HCT116 (cell line): ENCODE measurements at regions not wholly inside any gene's neighbourhood (a gene's known extent, or its start where the extent isn't known, plus 50 kb on each side); places are given as distances from the start of the nearest gene placed in this dataset.

Experiments
- ATAC-seq: fragments of 200-7000 bp; cut with Tn5 transposase; 2 replicates; pipeline ENCODE4 v1.9.1; 2020; ENCODE audit warnings: mild to moderate bottlenecking, moderate library complexity
- BruUV-seq: library from RNA; stranded (reverse); fragments of 400-500 nt; replicated peaks from 2 replicates; lab custom pipeline; 2021; lab: Mats Ljungman, UMichigan
- CTCF ChIA-PET: fragments of 300-600 bp; sonication (Branson Sonifier 250); formaldehyde crosslinking; loops from one replicate; lab custom pipeline; 2021; ENCODE audit warnings: antibody characterized with exemption; lab: Charles Lee
- POLR2A ChIA-PET: fragments of 300-600, 350-600 bp; sonication (Branson Sonifier 250); formaldehyde crosslinking; loops from one replicate; lab custom pipeline; 2021; ENCODE audit warnings: antibody characterized with exemption; lab: Charles Lee
- RAD21 ChIA-PET, 2 experiments: fragments of 300-600 bp; sonication (Branson Sonifier 250); formaldehyde crosslinking; loops; one replicate each; lab custom pipeline; 2023; ENCODE audit warnings: low total read pairs in 2 of 2; ENCODE audit not compliant: uncharacterized antibody in 2 of 2, unreplicated experiment in 2 of 2, low non-redundant PET in 1 of 2; lab: Charles Lee
- DNase-seq: peaks from one replicate; pipeline ENCODE4 v3.0.0-alpha.2; 2010; ENCODE audit warnings: low read depth, low spot score
- H2AFZ ChIP-seq: fragments of 200-600 bp; shearing (Covaris generic), sonication (generic); 2 replicates; pipeline ENCODE4 v1.6.1; 2017; ENCODE audit warnings: low read depth, mixed run types, mixed read lengths, antibody characterized with exemption, low read length; ENCODE audit not compliant: poor library complexity, severe bottlenecking
- H3K27ac ChIP-seq: 2 replicates; pipeline ENCODE4 v1.5.1; 2012; ENCODE audit warnings: low read depth, low read length
- H3K27me3 ChIP-seq: fragments of 200-600 bp; sonication (generic); 2 replicates; pipeline ENCODE4 v1.6.1; 2016; ENCODE audit warnings: mixed run types, low read length, mixed read lengths; ENCODE audit not compliant: insufficient read depth
- H3K36me3 ChIP-seq, 2 experiments: fragments of 200-500 bp in 1 of 2; fragments of 200-600 bp in 1 of 2; sonication (Bioruptor generic) in 1 of 2; sonication (generic) in 1 of 2; 2 replicates each; pipeline versions ENCODE4 v1.5.1 to v1.6.1; 2014 to 2016; ENCODE audit warnings: low read length in 2 of 2, inconsistent platforms in 1 of 2, mixed read lengths in 1 of 2, mixed run types in 1 of 2; ENCODE audit not compliant: insufficient read depth in 2 of 2, control insufficient read depth in 1 of 2
- H3K4me1 ChIP-seq, 2 experiments: fragments of 200-600 bp in 1 of 2; sonication (generic) in 1 of 2; 2 replicates each; pipeline versions ENCODE4 v1.5.1 to v1.6.1; 2012 to 2017; ENCODE audit warnings: low read length in 2 of 2, inconsistent platforms in 1 of 2, mild to moderate bottlenecking in 1 of 2, mixed read lengths in 1 of 2, mixed run types in 1 of 2, moderate library complexity in 1 of 2; ENCODE audit not compliant: insufficient read depth in 2 of 2, control insufficient read depth in 1 of 2
- H3K4me2 ChIP-seq: fragments of 200-600 bp; sonication (generic); 2 replicates; pipeline ENCODE4 v1.6.1; 2017; ENCODE audit warnings: mixed run types, low read length, mixed read lengths
- H3K4me3 ChIP-seq, 2 experiments: fragments of 200-600 bp in 1 of 2; sonication (generic) in 1 of 2; replicated peaks in 1 of 2; 2 replicates each; pipeline ENCODE4 v1.5.1; 2011 to 2016; ENCODE audit warnings: low read length in 2 of 2, control low read depth in 1 of 2, low read depth in 1 of 2, mild to moderate bottlenecking in 1 of 2, mixed read lengths in 1 of 2, mixed run types in 1 of 2
- H3K79me2 ChIP-seq: fragments of 200-600 bp; sonication (generic); 2 replicates; pipeline ENCODE4 v1.6.1; 2017; ENCODE audit warnings: mild to moderate bottlenecking, mixed run types, low read length, moderate library complexity, mixed read lengths; ENCODE audit not compliant: insufficient read depth
- H3K9ac ChIP-seq: fragments of 200-600 bp; sonication (generic); 2 replicates; pipeline ENCODE4 v1.6.1; 2016; ENCODE audit warnings: low read length, mixed read lengths
- H3K9me2 ChIP-seq: fragments of 200-600 bp; sonication (generic), shearing (Covaris generic); 2 replicates; pipeline ENCODE4 v1.6.1; 2017; ENCODE audit warnings: mixed run types, mild to moderate bottlenecking, moderate library complexity; ENCODE audit not compliant: insufficient read depth
- H3K9me3 ChIP-seq, 2 experiments: fragments of 200-500 bp in 1 of 2; fragments of 200-600 bp in 1 of 2; sonication (Bioruptor generic) in 1 of 2; sonication (generic) in 1 of 2; 2 replicates each; pipeline ENCODE4 v1.6.1; 2014 to 2017; ENCODE audit warnings: low read length in 2 of 2, mixed read lengths in 2 of 2, inconsistent platforms in 1 of 2, low read depth in 1 of 2, mild to moderate bottlenecking in 1 of 2, mixed run types in 1 of 2, moderate library complexity in 1 of 2; ENCODE audit not compliant: control insufficient read depth in 1 of 2, insufficient read depth in 1 of 2
- H4K20me1 ChIP-seq: fragments of 200-600 bp; sonication (generic), shearing (Covaris generic); 2 replicates; pipeline ENCODE4 v1.6.1; 2017; ENCODE audit warnings: mixed run types, mild to moderate bottlenecking, moderate library complexity; ENCODE audit not compliant: insufficient read depth
- CEBPB ChIP-seq: IDR thresholded peaks from 2 replicates; pipeline ENCODE4 v1.6.1; 2012; ENCODE audit warnings: low read depth
- POLR2AphosphoS5 ChIP-seq: IDR thresholded peaks from 2 replicates; pipeline ENCODE4 v1.6.1; 2011; ENCODE audit warnings: mild to moderate bottlenecking, low read depth, low read length, moderate library complexity
- SIN3A ChIP-seq: IDR thresholded peaks from 2 replicates; pipeline ENCODE4 v1.6.1; 2012; ENCODE audit warnings: low read depth
- TCF7L2 ChIP-seq: IDR thresholded peaks from 2 replicates; pipeline ENCODE4 v1.7.0; 2011; ENCODE audit warnings: borderline replicate concordance, inconsistent platforms; ENCODE audit not compliant: insufficient read depth, insufficient read length; ENCODE audit errors: extremely low read depth
- ZNF274 ChIP-seq: fragments of 200-500 bp; sonication (Bioruptor generic); IDR thresholded peaks from 2 replicates; pipeline ENCODE4 v1.6.1; 2014; ENCODE audit warnings: mild to moderate bottlenecking, low read depth, low read length, inconsistent platforms
- intact Hi-C: fragments of 100-400 bp; cut with micrococcal nuclease; formaldehyde crosslinking; loops from 2 replicates; pipeline ENCODE4 v1.10.0; 2022
- TF ChIP-seq, protein P1 (sequence below): IDR thresholded peaks from 2 replicates; pipeline ENCODE4 v1.6.1; 2012
- TF ChIP-seq, protein P2 (sequence below): IDR thresholded peaks from 2 replicates; pipeline ENCODE4 v1.6.1; 2012; ENCODE audit warnings: low read depth

DNA sequence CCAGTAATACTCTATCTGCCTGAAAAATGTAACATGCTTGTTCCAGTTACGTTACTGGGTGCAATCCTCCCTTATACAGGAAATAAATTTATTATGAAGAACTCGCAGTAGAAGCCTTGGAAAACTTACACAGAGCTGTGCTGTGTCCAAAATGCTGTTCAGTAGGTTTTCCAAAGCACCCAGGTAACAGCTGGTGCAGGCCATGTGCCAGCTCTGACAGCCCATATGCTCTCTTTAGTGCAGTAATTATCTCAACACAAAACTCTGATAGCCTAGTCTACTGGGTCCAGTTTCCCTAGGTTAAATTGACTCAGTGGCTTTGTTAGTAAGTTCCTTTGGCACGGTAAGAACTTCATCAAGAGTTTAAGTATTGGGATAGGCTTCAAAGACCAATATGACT, 120.7 kb upstream of the OBI1 start:
- no peaks in the 10 kb centered on the region for H4K20me1 ChIP-seq
- H3K79me2 ChIP-seq, result no peaks in the 10 kb centered on the region
- H3K27ac ChIP-seq, result no peak overlapping the region
- no peaks in the 10 kb centered on the region for H3K9me3 ChIP-seq
- no TSS peak for BruUV-seq
- ChIA-PET POLR2A (no interaction called here), RAD21 (no interaction called here), CTCF (no interaction called here)
- no peak overlapping the region for H3K9ac ChIP-seq
- peaks cover 68% of the 10 kb centered on the region for H3K27me3 ChIP-seq
- H3K4me1 ChIP-seq, result no peaks in the 10 kb centered on the region
- ATAC-seq (no peak), DNase-seq (no peak)
- intact Hi-C loops, result no loop called here
- no peak overlapping the region for H3K4me3 ChIP-seq
- H2AFZ ChIP-seq, result no peak overlapping the region
- H3K9me2 ChIP-seq, result no peaks in the 10 kb centered on the region
- H3K4me2 ChIP-seq, result no peak overlapping the region
- no peaks in the 10 kb centered on the region for H3K36me3 ChIP-seq
- TF ChIP-seq SIN3A, result no peak
- no peak for TF ChIP-seq CEBPB
- TF ChIP-seq ZNF274, result no peak
- TF ChIP-seq TCF7L2, result no peak
- TF ChIP-seq, protein P1, sequence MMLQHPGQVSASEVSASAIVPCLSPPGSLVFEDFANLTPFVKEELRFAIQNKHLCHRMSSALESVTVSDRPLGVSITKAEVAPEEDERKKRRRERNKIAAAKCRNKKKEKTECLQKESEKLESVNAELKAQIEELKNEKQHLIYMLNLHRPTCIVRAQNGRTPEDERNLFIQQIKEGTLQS, result no peak
- TF ChIP-seq, protein P2, sequence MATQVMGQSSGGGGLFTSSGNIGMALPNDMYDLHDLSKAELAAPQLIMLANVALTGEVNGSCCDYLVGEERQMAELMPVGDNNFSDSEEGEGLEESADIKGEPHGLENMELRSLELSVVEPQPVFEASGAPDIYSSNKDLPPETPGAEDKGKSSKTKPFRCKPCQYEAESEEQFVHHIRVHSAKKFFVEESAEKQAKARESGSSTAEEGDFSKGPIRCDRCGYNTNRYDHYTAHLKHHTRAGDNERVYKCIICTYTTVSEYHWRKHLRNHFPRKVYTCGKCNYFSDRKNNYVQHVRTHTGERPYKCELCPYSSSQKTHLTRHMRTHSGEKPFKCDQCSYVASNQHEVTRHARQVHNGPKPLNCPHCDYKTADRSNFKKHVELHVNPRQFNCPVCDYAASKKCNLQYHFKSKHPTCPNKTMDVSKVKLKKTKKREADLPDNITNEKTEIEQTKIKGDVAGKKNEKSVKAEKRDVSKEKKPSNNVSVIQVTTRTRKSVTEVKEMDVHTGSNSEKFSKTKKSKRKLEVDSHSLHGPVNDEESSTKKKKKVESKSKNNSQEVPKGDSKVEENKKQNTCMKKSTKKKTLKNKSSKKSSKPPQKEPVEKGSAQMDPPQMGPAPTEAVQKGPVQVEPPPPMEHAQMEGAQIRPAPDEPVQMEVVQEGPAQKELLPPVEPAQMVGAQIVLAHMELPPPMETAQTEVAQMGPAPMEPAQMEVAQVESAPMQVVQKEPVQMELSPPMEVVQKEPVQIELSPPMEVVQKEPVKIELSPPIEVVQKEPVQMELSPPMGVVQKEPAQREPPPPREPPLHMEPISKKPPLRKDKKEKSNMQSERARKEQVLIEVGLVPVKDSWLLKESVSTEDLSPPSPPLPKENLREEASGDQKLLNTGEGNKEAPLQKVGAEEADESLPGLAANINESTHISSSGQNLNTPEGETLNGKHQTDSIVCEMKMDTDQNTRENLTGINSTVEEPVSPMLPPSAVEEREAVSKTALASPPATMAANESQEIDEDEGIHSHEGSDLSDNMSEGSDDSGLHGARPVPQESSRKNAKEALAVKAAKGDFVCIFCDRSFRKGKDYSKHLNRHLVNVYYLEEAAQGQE, result no peak
- TF ChIP-seq POLR2AphosphoS5, result no peak
